Psoas muscle (tissue), 7 donors: ENCODE measurements at regions not wholly inside any gene's neighbourhood (a gene's known extent, or its start where the extent isn't known, plus 50 kb on each side); places are given as distances from the start of the nearest gene placed in this dataset.

Experiments
- ATAC-seq, 4 donors: fragments of 200-7000 bp; cut with Tn5 transposase; one replicate each; pipeline ENCODE4 v1.9.1; 2020; ENCODE audit warnings: moderate library complexity in 3 of 4, mild to moderate bottlenecking in 2 of 4
- DNase-seq, 2 donors: peaks; one replicate each; pipeline ENCODE4 v3.0.0-alpha.2; 2020
- H3K27ac ChIP-seq: fragments of 200-600 bp; one replicate; pipeline ENCODE4 v1.8.0; 2022
- H3K27me3 ChIP-seq, 3 donors: fragments of 200-600 bp in 1 of 3; one replicate each; pipeline versions ENCODE4 v1.6.1 to v1.8.0; 2013 to 2022; ENCODE audit warnings: low read length in 2 of 3, mild to moderate bottlenecking in 2 of 3, moderate library complexity in 1 of 3; ENCODE audit not compliant: insufficient read depth in 3 of 3
- H3K36me3 ChIP-seq, 2 donors: fragments of 200-600 bp in 1 of 2; one replicate each; pipeline versions ENCODE4 v1.6.1 to v1.8.0; 2013 to 2022; ENCODE audit warnings: low read depth in 1 of 2, mild to moderate bottlenecking in 1 of 2, moderate library complexity in 1 of 2; ENCODE audit not compliant: insufficient read depth in 1 of 2
- H3K4me1 ChIP-seq: fragments of 200-600 bp; one replicate; pipeline ENCODE4 v1.8.0; 2022
- H3K4me3 ChIP-seq: fragments of 200-600 bp; one replicate; pipeline ENCODE4 v1.8.0; 2022; ENCODE audit warnings: mild to moderate bottlenecking
- H3K9me3 ChIP-seq: fragments of 200-600 bp; one replicate; pipeline ENCODE4 v1.8.0; 2022
- CTCF ChIP-seq: fragments of 200-600 bp; IDR thresholded peaks from one replicate; pipeline ENCODE4 v1.8.0; 2022; ENCODE audit warnings: antibody characterized with exemption
- WGBS, 3 donors: extraction: QIAGEN DNeasy Blood & Tissue Kit; methylation state at CpG; one replicate each; pipeline versions ENCODE4 v1.1.6 to v1.1.7; 2013; 5-methylcytosine and 5-hydroxymethylcytosine counted together
- intact Hi-C, 2 donors: fragments of 100-400 bp; cut with DNase I; formaldehyde crosslinking; loops; one replicate each; pipeline versions ENCODE4 v1.11.0 to v1.14.2; 2022
- donor health status: healthy with polysubstance abuse.
- donor health status: DM: no; HTN: no; CAD: no; lungs with moderate emphysema.
- donor health status: Bipolar disorder and iron deficiency.
- donor health status: healthy.
- donor health status: DM: yes; HTN: yes; CAD: no.
- donor health status: DM: no; HTN: no; CAD: no.
- donor health status: DM: yes; HTN: yes; CAD: no.

- H3K36me3 ChIP-seq = no peaks in the 10 kb centered on the region
- no peaks in the 10 kb centered on the region for H3K4me1 ChIP-seq
- no peak overlapping the region for H3K27ac ChIP-seq
- 31 to 49% (median 44%) methylated on average over 3 of the region's 3 CpGs for WGBS, 3 donors
- intact Hi-C loops = no loop called here
- peaks cover 0 to 4% (median 0%) of the 10 kb centered on the region in 3 donors for H3K27me3 ChIP-seq
- no peak for ATAC-seq
- H3K9me3 ChIP-seq = no peaks in the 10 kb centered on the region
- no peak for DNase-seq
- no peak for TF ChIP-seq CTCF
- no peak overlapping the region for H3K4me3 ChIP-seq
These were observed 383.7 kb upstream of the ZNF507 start for GRCh38 chr19:31961667-31962066.

GRCh38 chr19:31962561-31962996, 382.8 kb upstream of the ZNF507 start:
- ATAC-seq = no peak
- no peak for DNase-seq
- no peak overlapping the region for H3K27ac ChIP-seq

GRCh38 chr19:31963746-31964145, 381.7 kb upstream of the ZNF507 start:
- Histone ChIP-seq H3K27ac (no peak overlapping the region), H3K36me3 (no peaks in the 10 kb centered on the region), H3K9me3 (no peaks in the 10 kb centered on the region), H3K4me1 (no peaks in the 10 kb centered on the region), H3K4me3 (no peak overlapping the region), H3K27me3 (peaks cover 0 to 4% (median 0%) of the 10 kb centered on the region in 3 donors)
- ATAC-seq (no peak), DNase-seq (no peak)
- intact Hi-C loops = no loop called here
- no peak for TF ChIP-seq CTCF
- 33 to 72% (median 45%) methylated on average over 4 of the region's 4 CpGs for WGBS, 3 donors

More at GRCh38 chr19:31962561-31962996, 382.8 kb upstream of the ZNF507 start:
- Histone ChIP-seq H3K27me3 (peaks cover 0 to 4% (median 0%) of the 10 kb centered on the region in 3 donors), H3K4me1 (no peaks in the 10 kb centered on the region), H3K36me3 (no peaks in the 10 kb centered on the region), H3K4me3 (no peak overlapping the region), H3K9me3 (no peaks in the 10 kb centered on the region)
- intact Hi-C loops = no loop called here
- TF ChIP-seq CTCF = no peak
- WGBS, 3 donors = 11 to 27% (median 16%) methylated on average over 5 of the region's 5 CpGs

- H3K4me1 ChIP-seq = no peaks in the 10 kb centered on the region
- TF ChIP-seq CTCF = no peak
- ATAC-seq (no peak), DNase-seq (no peak)
- no peaks in the 10 kb centered on the region for H3K27me3 ChIP-seq
- H3K36me3 ChIP-seq = no peaks in the 10 kb centered on the region
- intact Hi-C loops = no loop called here
- H3K9me3 ChIP-seq = no peaks in the 10 kb centered on the region
- no peak overlapping the region for H3K27ac ChIP-seq
- no peak overlapping the region for H3K4me3 ChIP-seq
- WGBS, 3 donors = 34 to 38% (median 38%) methylated on average over 5 of the region's 5 CpGs
These were observed 376.4 kb upstream of the ZNF507 start for GRCh38 chr19:31969016-31969415.

GRCh38 chr19:31970027-31970461, 375.4 kb upstream of the ZNF507 start:
- no peaks in the 10 kb centered on the region for H3K4me1 ChIP-seq
- H3K36me3 ChIP-seq = no peaks in the 10 kb centered on the region
- intact Hi-C loops = no loop called here
- no peak for TF ChIP-seq CTCF
- H3K27me3 ChIP-seq = no peaks in the 10 kb centered on the region
- ATAC-seq (no peak), DNase-seq (no peak)
- no peaks in the 10 kb centered on the region for H3K9me3 ChIP-seq
- no peak overlapping the region for H3K27ac ChIP-seq
- no peak overlapping the region for H3K4me3 ChIP-seq
- 41 to 63% (median 47%) methylated on average over 2 of the region's 2 CpGs for WGBS, 3 donors
